T-helper 9 cell (primary cell): ENCODE measurements at regions not wholly inside any gene's neighbourhood (a gene's known extent, or its start where the extent isn't known, plus 50 kb on each side); places are given as distances from the start of the nearest gene placed in this dataset.

Source experiments
- DNase-seq: peaks from one replicate; pipeline ENCODE4 v3.0.0-alpha.2; 2020

DNA sequence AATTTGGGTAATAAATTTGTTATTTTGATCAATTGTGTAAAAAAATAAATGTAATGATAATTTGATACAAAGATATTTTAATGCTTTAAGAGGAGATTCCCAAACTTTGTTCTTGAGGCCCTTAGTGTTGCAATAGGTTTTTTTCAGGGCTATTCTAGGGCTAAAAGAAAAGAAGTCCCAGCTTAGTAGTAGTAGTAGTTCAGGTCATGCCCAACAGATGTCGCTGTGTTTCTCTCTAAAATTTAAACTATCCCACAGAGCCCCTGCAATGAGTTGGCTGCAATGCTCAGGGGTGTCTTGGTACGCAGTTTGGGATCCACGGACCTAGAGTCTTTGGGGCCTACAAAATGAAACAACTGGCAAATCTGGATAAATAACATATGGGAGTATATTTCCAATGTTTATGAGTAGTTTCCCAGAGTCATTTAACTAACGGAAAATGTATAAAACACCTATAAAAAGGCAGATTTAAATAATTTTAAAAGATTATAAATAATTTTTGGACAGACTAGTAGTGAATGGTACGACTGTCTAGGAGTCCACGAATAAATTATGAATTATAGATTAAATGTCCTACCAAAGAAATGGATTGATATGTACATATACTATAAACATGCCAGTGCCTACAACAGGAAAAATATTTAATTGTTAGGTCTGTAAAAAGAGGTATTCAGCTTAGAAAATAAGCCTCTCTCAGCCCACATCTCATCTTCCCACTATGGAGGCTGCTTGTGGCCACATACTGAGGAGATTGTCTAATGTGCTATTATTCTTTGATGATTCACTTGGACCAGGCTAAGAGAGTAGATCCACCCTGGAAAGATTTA lies 228.5 kb upstream of the PMFBP1 start:
- no peak for DNase-seq

GRCh38 chr16:72399811-72400210 lies 227.9 kb upstream of the PMFBP1 start:
- no peak for DNase-seq

GRCh38 chr16:72397876-72398275 lies 225.9 kb upstream of the PMFBP1 start:
- no peak for DNase-seq

- no peak for DNase-seq
Observed at GRCh38 chr16:72394526-72394925, 222.6 kb upstream of the PMFBP1 start.

DNA sequence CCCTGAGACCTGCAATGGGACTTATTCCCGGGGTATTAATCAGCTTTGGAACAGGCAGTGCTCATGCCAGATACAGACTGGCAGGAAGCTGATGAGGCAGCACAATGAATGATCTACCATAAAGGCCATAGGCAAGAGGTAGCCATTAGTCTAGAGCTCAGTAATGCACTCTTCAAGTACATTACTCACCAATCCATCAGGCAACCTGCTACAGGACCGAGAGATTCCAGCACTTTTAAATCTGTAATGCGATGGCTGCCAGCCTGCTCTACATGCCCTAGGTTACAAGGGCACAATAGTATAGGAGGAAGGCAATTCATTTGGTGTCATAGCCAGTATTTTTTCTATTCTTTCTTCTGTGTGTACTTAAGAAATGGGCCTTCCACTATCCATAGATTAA lies 217.8 kb upstream of the PMFBP1 start:
- no peak for DNase-seq

DNA sequence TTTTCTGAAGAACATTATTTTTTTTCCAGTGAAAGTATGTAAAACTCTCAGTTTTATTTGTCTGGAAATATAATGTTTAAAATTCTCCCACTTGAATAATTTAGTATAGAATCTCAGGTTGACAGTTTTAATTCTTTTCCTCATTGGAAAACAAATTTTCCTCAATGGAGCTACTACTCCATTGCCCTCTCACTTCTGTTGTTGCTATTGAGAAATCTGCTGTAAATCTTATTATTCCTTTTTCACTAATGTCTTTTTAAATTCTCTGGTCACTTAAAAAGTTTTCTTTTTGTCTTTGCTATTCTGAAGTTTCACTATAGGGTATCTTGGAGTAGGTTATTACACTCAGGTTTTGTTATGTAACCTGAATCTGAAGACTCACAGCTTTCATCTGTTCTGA lies 216.1 kb upstream of the PMFBP1 start:
- DNase-seq, result no peak

DNA sequence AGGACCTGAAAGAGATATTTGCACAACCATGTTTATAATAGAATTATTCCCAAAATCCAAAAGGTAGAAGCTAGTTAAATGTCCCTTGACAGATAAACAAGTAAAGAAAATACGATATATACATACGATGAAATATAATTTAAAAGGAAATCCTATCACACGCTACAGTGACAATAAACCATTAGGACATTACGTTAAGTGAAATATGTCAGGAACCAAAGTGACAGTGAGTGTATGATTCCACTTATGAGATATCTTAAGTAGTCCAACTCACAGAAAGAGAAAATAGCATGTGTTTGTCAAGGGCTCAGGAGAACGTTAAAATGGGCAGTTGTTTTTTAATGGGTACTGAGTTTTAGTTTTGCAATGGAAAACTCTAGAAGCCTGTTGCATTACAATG lies 212.7 kb upstream of the PMFBP1 start:
- no peak for DNase-seq

- no peak for DNase-seq
Observed at GRCh38 chr16:72380283-72380682, 208.3 kb upstream of the PMFBP1 start.

DNA sequence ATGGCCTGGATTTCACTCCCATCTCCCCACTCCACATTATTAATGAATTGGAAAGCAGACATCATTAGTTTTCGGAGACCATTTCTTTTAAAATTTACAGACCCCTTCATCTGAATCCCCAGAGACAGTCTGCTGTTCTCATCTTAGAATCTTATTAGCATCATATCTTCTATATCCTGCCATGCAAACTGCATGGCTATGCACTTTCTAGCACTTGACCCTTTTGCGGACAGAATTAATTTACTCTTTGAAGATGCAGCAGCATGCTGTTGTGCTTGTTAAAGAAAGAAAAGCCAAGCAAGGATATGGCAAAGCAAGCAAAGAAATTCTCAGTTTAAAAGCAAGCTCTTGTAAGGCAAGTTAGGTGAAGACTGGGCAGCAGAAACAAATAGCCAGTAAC lies 201.2 kb upstream of the PMFBP1 start:
- DNase-seq, result no peak

DNA sequence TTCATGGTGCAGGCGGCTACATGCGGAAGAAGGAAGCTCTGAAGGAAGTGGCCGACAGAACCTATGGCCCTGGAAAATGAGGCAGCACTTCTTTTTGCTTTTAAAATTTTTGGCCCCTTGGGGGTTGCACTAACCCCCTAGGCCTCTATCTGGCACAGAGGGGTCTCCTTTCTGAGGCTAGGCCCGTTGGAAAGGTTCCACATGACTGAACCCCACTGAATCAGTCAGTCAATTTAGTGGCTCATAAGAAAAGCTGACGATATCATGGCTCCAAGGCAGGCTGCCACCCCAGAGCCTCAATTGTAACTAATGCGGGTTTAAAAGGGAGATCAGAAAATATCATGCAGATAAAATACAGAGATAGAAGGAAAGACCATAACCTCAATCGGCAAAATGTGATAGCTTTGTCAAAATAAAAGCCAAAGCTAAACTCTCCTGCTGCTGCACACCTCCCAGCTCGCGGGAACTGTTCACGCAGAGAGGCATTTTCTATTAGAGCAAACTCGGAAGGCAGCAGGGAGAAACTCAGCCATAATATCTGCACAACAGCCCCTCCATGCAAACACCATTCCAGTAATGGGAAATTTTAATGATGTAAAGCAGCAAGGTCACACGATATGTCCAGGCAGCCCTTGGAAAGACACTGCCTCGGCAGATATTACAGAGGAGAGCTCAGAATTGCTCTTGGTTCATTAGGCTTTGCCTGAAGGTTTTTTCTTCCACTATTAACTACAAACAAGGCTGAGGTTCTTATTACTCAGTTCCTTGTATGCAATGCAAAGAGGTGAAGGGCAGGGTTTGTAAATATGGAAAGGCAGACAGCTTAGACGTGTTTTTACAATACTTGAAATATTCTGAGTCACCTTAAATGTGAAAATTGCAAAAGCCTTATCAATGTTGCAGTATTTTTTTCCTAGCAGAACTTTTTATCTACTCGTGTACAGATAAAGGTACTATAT lies 200.4 kb upstream of the PMFBP1 start:
- DNase-seq, result no peak

- no peak for DNase-seq
Observed at GRCh38 chr16:72371307-72372086, 199.5 kb upstream of the PMFBP1 start.

DNA sequence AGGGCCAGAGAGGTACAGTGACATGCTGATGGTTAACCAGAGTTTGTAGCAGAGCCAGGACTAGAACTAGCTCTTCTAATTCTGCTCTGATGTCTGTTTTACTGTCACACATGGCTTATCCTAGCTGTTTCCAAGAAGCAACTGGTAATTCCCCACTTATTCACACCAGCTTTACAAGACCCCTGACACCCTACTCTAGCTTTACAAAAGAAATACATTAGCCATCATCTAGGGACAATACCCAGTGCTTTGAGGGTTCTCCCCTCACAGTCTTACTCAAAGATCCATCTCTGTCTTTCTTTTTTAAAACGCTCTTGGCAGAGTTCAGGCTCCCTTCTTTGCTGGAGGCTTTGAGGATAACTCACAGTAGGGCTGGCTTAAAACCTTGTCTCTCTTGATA lies 197.3 kb upstream of the PMFBP1 start:
- DNase-seq, result no peak

- no peak for DNase-seq
Observed at GRCh38 chr16:72367851-72368250, 195.9 kb upstream of the PMFBP1 start.

GRCh38 chr16:72362973-72363372 lies 191.0 kb upstream of the PMFBP1 start:
- DNase-seq, result no peak

DNA sequence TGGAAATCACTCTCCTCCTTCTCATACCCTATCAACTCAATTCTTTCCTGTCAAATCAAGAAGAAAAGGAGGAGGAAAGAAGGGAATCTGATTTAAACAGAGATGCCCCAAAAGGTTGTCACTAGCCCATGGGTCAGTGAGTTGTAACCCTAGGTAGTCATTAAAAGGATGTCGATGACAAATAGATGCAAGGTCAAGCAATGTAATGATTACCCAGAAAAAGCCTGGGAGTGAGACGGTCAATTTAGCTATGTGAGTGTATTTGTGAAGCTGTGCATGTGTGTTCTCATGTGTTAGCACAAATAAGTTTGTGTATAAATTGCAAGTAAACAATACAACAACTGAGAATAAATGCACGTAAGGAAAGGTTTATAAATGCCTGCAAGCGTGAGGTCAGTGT lies 190.5 kb upstream of the PMFBP1 start:
- no peak for DNase-seq

- DNase-seq, result no peak
Observed at GRCh38 chr16:72357910-72358309, 186.0 kb upstream of the PMFBP1 start.

DNA sequence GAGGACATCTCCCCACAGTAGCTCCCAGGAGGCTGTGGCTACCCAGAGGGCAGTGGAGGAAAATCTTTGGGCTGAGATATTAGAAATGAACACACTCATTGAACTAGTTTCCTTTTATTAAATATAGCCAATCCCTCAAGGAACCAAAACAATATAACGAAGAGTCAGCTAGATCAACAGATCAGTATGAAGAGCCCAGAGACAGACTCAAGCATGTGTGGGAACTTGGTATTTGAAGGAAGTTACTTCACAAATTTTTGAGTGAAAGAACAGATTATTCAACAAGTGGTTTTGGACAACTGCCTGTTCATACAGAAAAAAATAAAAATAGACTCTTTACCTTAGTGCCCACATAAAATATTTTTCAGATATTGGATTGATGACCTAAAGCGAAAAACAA lies 183.6 kb upstream of the PMFBP1 start:
- no peak for DNase-seq

DNA sequence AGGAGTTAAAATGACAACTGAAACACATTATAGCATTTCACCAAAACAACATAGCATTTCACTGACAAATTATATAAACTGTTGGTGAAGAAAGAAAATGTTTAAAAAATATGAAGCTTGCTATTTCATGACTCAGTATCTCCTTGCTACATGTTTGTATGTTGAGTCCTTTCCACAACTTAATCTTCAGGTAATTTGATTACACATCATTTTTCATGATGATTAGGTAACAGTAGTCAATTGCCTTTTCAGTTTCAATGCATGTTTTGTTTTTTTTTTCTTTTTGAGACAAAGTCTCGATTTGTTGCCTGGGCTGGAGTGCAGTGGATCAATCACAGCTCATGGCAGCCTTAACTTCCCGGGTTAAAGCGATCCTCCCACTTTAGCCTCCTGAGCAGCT lies 177.8 kb upstream of the PMFBP1 start:
- DNase-seq, result no peak

DNA sequence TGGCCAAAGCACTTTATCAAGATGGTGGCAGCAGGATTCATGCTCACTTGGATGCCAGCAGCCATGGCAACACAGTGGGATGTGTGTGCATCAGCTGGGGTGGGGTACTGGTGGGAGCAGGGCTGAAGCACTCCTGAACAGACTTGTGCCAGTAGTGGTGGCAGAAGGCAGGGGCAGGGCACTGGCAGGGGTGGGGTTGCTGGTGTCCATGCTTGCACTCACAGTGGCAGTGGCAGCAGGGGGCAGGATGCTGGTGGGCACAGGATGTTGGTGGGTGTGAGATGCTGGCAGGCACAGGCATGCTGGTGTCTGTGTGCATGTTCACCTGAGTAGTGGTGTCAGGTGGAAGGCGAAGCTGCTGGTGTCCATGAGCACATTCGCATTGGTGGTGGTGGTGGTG lies 161.0 kb upstream of the PMFBP1 start:
- no peak for DNase-seq

GRCh38 chr16:72324578-72324977 lies 152.6 kb upstream of the PMFBP1 start:
- no peak for DNase-seq

- no peak for DNase-seq
Observed at GRCh38 chr16:72317446-72317845, 145.5 kb upstream of the PMFBP1 start.

DNA sequence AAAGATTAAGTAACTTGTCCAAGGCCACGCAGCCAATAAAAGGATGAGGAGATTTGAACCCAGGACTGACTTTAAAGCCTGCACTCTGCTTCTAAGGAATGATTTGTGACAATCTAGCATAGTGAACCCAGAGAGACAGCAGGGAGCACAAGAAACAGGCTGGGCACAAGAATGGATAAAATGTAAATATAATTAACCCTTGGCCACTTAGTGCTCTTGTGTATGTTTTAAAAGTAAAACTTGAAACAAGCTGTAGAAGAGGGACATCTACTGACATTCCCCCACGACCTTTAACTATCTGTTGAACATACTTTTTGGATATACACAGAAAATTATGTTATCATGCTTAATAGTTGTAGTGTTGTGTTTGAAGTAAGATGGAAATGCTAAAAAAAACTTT lies 141.9 kb upstream of the PMFBP1 start:
- DNase-seq, result no peak

DNA sequence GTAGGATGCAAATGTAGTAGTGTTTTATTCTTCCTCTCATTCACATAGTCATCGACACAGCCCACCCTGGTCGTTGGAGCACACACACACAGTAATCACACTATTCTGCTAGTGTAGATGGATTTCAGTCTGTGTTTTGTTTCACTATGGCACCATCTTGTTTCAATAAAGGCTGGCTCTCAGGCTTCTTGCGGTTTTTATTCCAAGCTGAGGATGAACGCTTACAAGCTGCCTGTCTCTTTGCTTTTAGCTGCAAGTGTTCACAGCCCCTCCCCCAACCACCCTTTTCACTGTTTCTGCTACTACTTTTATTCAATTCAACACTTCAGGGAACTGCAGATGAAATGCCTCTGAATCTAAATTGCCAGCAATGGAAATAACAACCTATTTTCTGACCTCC lies 140.9 kb upstream of the PMFBP1 start:
- no peak for DNase-seq
